ENCODE measurements at regions not wholly inside any gene's neighbourhood (a gene's known extent, or its start where the extent isn't known, plus 50 kb on each side); places are given as distances from the start of the nearest gene placed in this dataset.

GRCh38 chr21:28358170-28358569 lies 634.5 kb downstream of the LTN1 start:
- Mint-ChIP-seq H3K9me3 (peaks cover 3% of the 10 kb centered on the region; the same call in 1 of the 3 replicates), H3K27me3 (ENCODE audit: insufficient read depth, low read depth, poor library complexity) (peaks cover 2% of the 10 kb centered on the region), H3K4me1 (no peaks in the 10 kb centered on the region), H3K36me3 (ENCODE audit: low read depth) (no peaks in the 10 kb centered on the region), H3K4me3 (no peak overlapping the region), H3K27ac (no peak overlapping the region)
- Histone ChIP-seq H3F3A (replicated peaks; ENCODE audit: low read depth) (no peaks in the 10 kb centered on the region), H3K27me3 (ENCODE audit: insufficient read depth) (no peaks in the 10 kb centered on the region), H3K9me2 (ENCODE audit: insufficient read depth) (peaks cover 7% of the 10 kb centered on the region; the same call in 1 of the 2 replicates), H2AFZ (no peak overlapping the region), H3K79me2 (replicated peaks; ENCODE audit: insufficient read depth) (no peaks in the 10 kb centered on the region), H3K36me3 (ENCODE audit: insufficient read depth) (no peaks in the 10 kb centered on the region), H3K4me3 (no peak overlapping the region), H4K20me1 (replicated peaks; ENCODE audit: insufficient read depth) (no peaks in the 10 kb centered on the region), H3K4me2 (no peak overlapping the region), H3K27ac (ENCODE audit: low read depth) (no peak overlapping the region), H3K4me1 (ENCODE audit: insufficient read depth) (no peaks in the 10 kb centered on the region)
- no peak for TF ChIP-seq CTCF (conservative IDR thresholded peaks at IDR 0.05; ENCODE audit: low read depth in 2 of 2)
- TF ChIP-seq REST (IDR thresholded peaks at IDR 0.05; ENCODE audit: unreplicated experiment), result no peak
- TF ChIP-seq ETS1 (IDR thresholded peaks at IDR 0.05), result no peak
- TF ChIP-seq POLR2AphosphoS5 (IDR thresholded peaks at IDR 0.05; ENCODE audit: low read depth), result no peak
- no peak for TF ChIP-seq EZH2 (IDR thresholded peaks at IDR 0.05; ENCODE audit: low read depth, unreplicated experiment)
- no peak for TF ChIP-seq NANOG (IDR thresholded peaks at IDR 0.05; ENCODE audit: borderline replicate concordance)
- no peak for TF ChIP-seq ZNF462 (CRISPR knock-in tag; IDR thresholded peaks at IDR 0.05)
- TF ChIP-seq ZNF114 (CRISPR knock-in tag; IDR thresholded peaks at IDR 0.05), result no peak
- TF ChIP-seq JUNB (IDR thresholded peaks at IDR 0.05; ENCODE audit: unreplicated experiment), result no peak
- TF ChIP-seq EZH2phosphoT487 (IDR thresholded peaks at IDR 0.05; ENCODE audit: unreplicated experiment), result no peak
- no peak for TF ChIP-seq STAT1 (IDR thresholded peaks at IDR 0.05; ENCODE audit: unreplicated experiment)
- no peak for TF ChIP-seq ZNF331 (CRISPR knock-in tag; IDR thresholded peaks at IDR 0.05; ENCODE audit: low read depth)
- TF ChIP-seq CREB1 (CRISPR knock-in tag; IDR thresholded peaks at IDR 0.05; ENCODE audit: low read depth), result no peak
- ATAC-seq (no peak), DNase-seq (ENCODE audit: low spot score) (no peak)

Measured in GM23338 (cell line).